Bronchial epithelial cell (primary cell): ENCODE measurements at regions not wholly inside any gene's neighbourhood (a gene's known extent, or its start where the extent isn't known, plus 50 kb on each side); places are given as distances from the start of the nearest gene placed in this dataset.

Experiments
- DNase-seq: peaks from one replicate; pipeline ENCODE4 v3.0.0-alpha.2; 2010; ENCODE audit warnings: low read depth
- FAIRE-seq: peaks from 2 replicates; lab custom pipeline; 2011; peaks lifted over from hg19 to GRCh38; lab: Jason Lieb, UNC
- H3K27me3 ChIP-seq: 2 replicates; pipeline ENCODE4 v1.5.1; 2011; ENCODE audit warnings: low read length; ENCODE audit not compliant: control insufficient read depth, insufficient read depth
- H3K36me3 ChIP-seq: 2 replicates; pipeline ENCODE4 v1.5.1; 2011; ENCODE audit warnings: low read length; ENCODE audit not compliant: control insufficient read depth, insufficient read depth
- H3K4me3 ChIP-seq: 2 replicates; pipeline ENCODE4 v1.5.1; 2011; ENCODE audit warnings: mild to moderate bottlenecking, low read depth, low read length, control low read depth
- TF ChIP-seq, protein P1 (sequence below): IDR thresholded peaks from 2 replicates; pipeline ENCODE4 v1.5.1; 2011; ENCODE audit warnings: mild to moderate bottlenecking, moderate library complexity, low read length, control low read depth, inconsistent platforms; ENCODE audit not compliant: insufficient read depth, severe bottlenecking

DNA sequence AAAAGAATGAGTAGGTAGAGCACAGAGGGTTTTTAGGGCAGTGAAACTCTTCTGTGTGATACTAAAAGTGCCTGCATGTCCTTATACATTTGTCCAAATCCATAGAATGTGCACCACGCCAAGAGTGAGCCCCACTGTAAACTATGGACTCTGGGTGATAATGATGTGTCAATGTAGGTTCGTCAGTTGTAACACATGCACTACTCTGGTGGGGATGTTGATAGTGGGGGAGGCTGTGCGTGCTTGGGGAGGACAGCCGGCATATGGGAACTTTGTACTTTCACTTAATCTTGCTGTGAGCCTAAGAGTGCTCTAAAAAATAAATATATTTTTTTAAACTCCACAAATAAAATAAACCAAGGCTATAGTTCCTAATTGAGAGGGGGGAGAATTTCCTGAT, 319.2 kb downstream of the SHQ1 start:
- Histone ChIP-seq H3K36me3 (no peaks in the 10 kb centered on the region), H3K27me3 (no peaks in the 10 kb centered on the region), H3K4me3 (no peak overlapping the region)
- DNase-seq, result no peak
- TF ChIP-seq, protein P1, sequence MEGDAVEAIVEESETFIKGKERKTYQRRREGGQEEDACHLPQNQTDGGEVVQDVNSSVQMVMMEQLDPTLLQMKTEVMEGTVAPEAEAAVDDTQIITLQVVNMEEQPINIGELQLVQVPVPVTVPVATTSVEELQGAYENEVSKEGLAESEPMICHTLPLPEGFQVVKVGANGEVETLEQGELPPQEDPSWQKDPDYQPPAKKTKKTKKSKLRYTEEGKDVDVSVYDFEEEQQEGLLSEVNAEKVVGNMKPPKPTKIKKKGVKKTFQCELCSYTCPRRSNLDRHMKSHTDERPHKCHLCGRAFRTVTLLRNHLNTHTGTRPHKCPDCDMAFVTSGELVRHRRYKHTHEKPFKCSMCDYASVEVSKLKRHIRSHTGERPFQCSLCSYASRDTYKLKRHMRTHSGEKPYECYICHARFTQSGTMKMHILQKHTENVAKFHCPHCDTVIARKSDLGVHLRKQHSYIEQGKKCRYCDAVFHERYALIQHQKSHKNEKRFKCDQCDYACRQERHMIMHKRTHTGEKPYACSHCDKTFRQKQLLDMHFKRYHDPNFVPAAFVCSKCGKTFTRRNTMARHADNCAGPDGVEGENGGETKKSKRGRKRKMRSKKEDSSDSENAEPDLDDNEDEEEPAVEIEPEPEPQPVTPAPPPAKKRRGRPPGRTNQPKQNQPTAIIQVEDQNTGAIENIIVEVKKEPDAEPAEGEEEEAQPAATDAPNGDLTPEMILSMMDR, result no peak
- no peak for FAIRE-seq

DNA sequence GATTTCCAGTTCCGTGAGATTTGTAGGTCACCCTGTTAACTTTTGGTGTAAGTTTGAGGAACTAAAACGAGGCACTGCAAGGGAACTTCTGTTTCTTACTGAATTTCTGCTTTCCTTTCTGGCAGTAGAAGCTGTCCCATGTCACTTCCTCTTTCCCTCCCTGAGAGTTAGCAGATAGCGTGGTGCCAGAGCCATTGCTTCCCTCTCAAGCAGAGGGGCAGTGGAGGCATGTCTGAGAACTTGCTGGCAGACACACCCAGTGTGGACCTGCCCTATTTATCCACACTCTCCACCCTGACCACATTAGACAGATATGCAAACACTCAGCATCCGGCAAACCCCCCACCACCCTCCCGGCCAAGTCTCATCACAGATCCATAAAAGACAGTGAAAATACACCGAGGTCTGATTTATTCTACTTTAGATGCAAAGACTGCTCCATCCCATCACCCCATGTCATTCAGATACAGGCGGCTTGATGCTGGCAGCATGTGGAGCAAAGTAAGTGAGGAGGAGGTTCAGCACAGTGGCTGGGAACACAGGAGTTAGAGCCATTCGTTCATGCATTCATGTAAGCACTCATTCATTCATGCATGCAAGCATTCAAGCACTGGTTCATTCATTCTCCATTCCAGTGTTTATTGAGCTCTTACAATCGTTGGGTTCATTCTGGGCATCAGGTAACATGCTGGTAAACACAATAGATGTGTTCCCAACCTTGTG, 324.7 kb downstream of the SHQ1 start:
- no peak overlapping the region for H3K4me3 ChIP-seq

DNA sequence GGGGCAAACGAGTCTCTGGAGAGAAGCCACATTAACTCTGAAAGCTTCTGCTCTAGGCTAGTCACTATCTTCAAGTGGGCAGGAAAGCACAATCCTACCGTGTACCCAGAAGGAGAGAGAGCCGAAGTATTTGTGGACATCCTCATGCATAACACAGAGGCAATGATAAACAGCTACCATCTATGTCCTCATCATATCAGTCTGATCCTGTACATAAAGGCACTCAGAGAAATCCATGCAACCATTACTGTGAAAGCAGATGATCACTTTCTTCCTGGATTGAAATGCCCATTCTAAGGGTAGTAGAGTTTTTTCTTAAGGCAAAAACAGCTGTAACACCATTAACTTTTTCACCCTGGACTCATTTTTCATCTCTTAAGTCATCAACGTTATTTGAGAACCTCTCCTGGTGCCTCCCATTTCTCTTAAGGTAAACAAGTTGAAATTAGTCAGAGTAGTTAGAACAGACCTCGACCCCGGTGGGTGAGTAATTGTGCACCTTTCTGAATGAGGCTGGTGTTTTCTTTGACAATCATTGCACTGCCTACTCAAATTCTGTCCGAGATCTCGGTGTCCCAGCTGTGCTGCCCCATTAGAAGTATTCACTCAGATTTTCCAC, 327.4 kb downstream of the SHQ1 start:
- DNase-seq, result peak; percentile 93
- TF ChIP-seq, protein P1, result no peak
- no peaks in the 10 kb centered on the region for H3K36me3 ChIP-seq
- peak; percentile 77 for FAIRE-seq
- no peaks in the 10 kb centered on the region for H3K27me3 ChIP-seq
- H3K4me3 ChIP-seq, result no peak overlapping the region

More for the DNA sequence above, 324.7 kb downstream of the SHQ1 start:
- TF ChIP-seq, protein P1, result no peak
- no peaks in the 10 kb centered on the region for H3K27me3 ChIP-seq
- DNase-seq (peak; percentile 10), FAIRE-seq (no peak)
- H3K36me3 ChIP-seq, result no peaks in the 10 kb centered on the region

DNA sequence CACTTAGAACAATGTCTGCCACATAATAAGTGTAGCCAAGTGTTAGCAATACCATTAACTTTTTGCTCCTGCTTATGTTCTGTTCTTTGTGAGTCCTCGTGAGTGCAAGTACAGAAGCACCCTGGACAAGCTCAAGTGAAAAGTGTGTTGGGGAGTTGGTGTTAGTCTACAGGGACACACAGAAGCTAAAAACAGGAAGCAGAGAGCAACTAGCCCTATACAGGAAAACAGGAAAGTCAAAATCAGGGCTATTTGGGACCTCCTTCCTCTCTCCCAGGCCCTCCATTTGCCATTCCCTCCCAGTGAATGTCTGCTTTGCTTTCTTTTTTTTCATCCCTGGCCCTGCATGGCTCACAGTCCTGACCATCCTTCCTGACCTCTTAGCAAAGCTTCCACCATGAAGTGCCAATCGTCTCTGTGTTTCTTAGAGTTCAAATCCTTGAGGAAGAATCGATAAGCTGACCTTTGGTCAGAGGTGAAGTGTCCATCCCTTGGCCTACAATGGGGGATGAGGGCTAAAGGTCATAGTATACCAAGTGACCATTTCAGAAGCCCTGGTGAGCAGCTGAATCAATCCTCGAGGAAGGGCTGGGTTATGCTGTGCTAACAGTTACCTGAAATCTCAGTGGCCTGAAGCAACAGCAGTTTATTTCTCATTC, 328.2 kb downstream of the SHQ1 start:
- H3K27me3 ChIP-seq, result no peaks in the 10 kb centered on the region
- no peak overlapping the region for H3K4me3 ChIP-seq
- TF ChIP-seq, protein P1, result no peak
- DNase-seq, result no peak
- no peaks in the 10 kb centered on the region for H3K36me3 ChIP-seq
- no peak for FAIRE-seq

DNA sequence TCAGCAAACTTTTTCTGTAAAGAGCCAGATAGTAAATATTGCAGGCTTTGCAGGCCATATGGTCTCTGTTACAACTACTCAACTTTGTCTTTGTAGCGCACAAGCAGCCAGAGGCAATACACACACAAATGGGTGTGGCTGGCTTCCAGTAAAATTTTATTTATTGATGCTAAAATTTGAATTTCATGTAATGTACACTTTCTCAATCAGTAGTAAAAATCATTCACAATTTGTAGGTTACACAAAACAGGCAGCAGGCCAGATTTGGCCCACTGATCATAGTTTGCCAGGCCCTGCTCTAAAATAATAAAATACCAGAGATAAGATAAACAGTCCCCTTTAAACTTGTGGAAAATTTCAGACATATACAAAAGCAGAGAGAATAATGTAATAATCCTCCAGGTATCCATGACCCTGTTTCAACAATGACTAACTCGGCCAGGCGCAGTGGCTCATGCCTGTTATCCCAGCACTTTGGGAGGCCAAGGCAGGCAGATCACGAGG, 330.3 kb downstream of the SHQ1 start:
- TF ChIP-seq, protein P1, result no peak
- H3K36me3 ChIP-seq, result no peaks in the 10 kb centered on the region
- no peak for DNase-seq
- no peaks in the 10 kb centered on the region for H3K27me3 ChIP-seq
- H3K4me3 ChIP-seq, result no peak overlapping the region
- FAIRE-seq, result no peak
